ENCODE measurements at regions not wholly inside any gene's neighbourhood (a gene's known extent, or its start where the extent isn't known, plus 50 kb on each side); places are given as distances from the start of the nearest gene placed in this dataset.

- DNase-seq (ENCODE audit: low read depth in 2 of 2): no peak
Observed at GRCh38 chr4:180866933-180867643, 1376.1 kb upstream of the TENM3 start.

GRCh38 chr4:180870623-180871022, 1372.6 kb upstream of the TENM3 start:
- DNase-seq (ENCODE audit: low read depth in 2 of 2): no peak

GRCh38 chr4:180898305-180898704, 1344.9 kb upstream of the TENM3 start:
- DNase-seq (ENCODE audit: low read depth in 2 of 2): no peak

GRCh38 chr4:180900781-180901180, 1342.4 kb upstream of the TENM3 start:
- no peak for DNase-seq (ENCODE audit: low read depth in 2 of 2)

- no peak for DNase-seq (ENCODE audit: low read depth in 2 of 2)
Observed at GRCh38 chr4:180909279-180909678, 1333.9 kb upstream of the TENM3 start.

GRCh38 chr4:180913750-180914149, 1329.5 kb upstream of the TENM3 start:
- no peak for DNase-seq (ENCODE audit: low read depth in 2 of 2)

GRCh38 chr4:180923486-180923885, 1319.7 kb upstream of the TENM3 start:
- no peak for DNase-seq (ENCODE audit: low read depth in 2 of 2)

GRCh38 chr4:180925805-180926204, 1317.4 kb upstream of the TENM3 start:
- no peak for DNase-seq (ENCODE audit: low read depth in 2 of 2)

- no peak for DNase-seq (ENCODE audit: low read depth in 2 of 2)
Observed at GRCh38 chr4:180926277-180926676, 1316.9 kb upstream of the TENM3 start.

- DNase-seq (ENCODE audit: low read depth in 2 of 2): no peak
Observed at GRCh38 chr4:180932370-180933001, 1310.7 kb upstream of the TENM3 start.

- DNase-seq (ENCODE audit: low read depth in 2 of 2): no peak
Observed at GRCh38 chr4:180937083-180937482, 1306.1 kb upstream of the TENM3 start.

GRCh38 chr4:180940680-180941079, 1302.5 kb upstream of the TENM3 start:
- no peak for DNase-seq (ENCODE audit: low read depth in 2 of 2)

- DNase-seq (ENCODE audit: low read depth in 2 of 2): no peak
Observed at GRCh38 chr4:180942367-180942916, 1300.8 kb upstream of the TENM3 start.

- no peak for DNase-seq (ENCODE audit: low read depth in 2 of 2)
Observed at GRCh38 chr4:180946188-180946587, 1297.0 kb upstream of the TENM3 start.

GRCh38 chr4:180947425-180947824, 1295.8 kb upstream of the TENM3 start:
- no peak for DNase-seq (ENCODE audit: low read depth in 2 of 2)

GRCh38 chr4:180949424-180950213, 1293.6 kb upstream of the TENM3 start:
- DNase-seq (ENCODE audit: low read depth in 2 of 2): no peak

- no peak for DNase-seq (ENCODE audit: low read depth in 2 of 2)
Observed at GRCh38 chr4:180950377-180950776, 1292.8 kb upstream of the TENM3 start.

GRCh38 chr4:180951312-180951711, 1291.9 kb upstream of the TENM3 start:
- no peak for DNase-seq (ENCODE audit: low read depth in 2 of 2)

GRCh38 chr4:180953572-180953971, 1289.6 kb upstream of the TENM3 start:
- no peak for DNase-seq (ENCODE audit: low read depth in 2 of 2)

- no peak for DNase-seq (ENCODE audit: low read depth in 2 of 2)
Observed at GRCh38 chr4:180960743-180961401, 1282.3 kb upstream of the TENM3 start.

GRCh38 chr4:180962268-180962667, 1280.9 kb upstream of the TENM3 start:
- no peak for DNase-seq (ENCODE audit: low read depth in 2 of 2)

- DNase-seq (ENCODE audit: low read depth in 2 of 2): no peak
Observed at GRCh38 chr4:180966312-180966711, 1276.9 kb upstream of the TENM3 start.
